ENCODE measurements at regions not wholly inside any gene's neighbourhood (a gene's known extent, or its start where the extent isn't known, plus 50 kb on each side); places are given as distances from the start of the nearest gene placed in this dataset.
A peak's percentile ranks its signal among the peaks of the same experiment; 100 is the strongest.

DNA sequence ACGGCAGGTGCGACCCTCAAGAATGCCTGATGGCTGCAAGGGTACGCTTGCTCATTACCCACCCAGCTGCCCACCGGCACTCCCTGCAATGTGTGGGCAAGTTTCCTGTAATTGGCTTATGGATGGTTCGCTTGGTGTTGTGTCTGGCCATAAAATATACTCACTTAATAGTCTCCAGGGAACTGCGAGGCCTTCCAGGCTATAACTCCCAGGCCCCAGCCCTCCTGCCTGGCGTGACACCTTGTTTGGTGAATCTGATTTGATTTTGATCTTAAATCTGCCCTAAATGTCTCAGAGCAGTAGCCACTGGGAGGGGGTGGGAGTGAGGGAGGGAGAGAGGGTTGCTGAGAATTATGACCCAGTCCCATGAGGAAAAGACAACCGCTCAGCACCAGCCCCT, 572.2 kb downstream of the BUD13 start:
- Histone ChIP-seq H3K27me3 (ENCODE audit: control insufficient read depth in 5 of 5, insufficient read depth in 4 of 5, low read length in 5 of 5) (peaks cover 0 to 2% (median 0%) of the 10 kb centered on the region in 5 donors), H3K36me3 (ENCODE audit: control insufficient read depth in 5 of 5, insufficient read depth in 5 of 5, low read length in 5 of 5) (no peaks in the 10 kb centered on the region), H3K9me3 (ENCODE audit: control insufficient read depth in 5 of 5, low read length in 5 of 5) (no peaks in the 10 kb centered on the region), H3K4me1 (ENCODE audit: control insufficient read depth in 5 of 5, insufficient read depth in 5 of 5, low read length in 5 of 5) (no peaks in the 10 kb centered on the region), H3K27ac (ENCODE audit: low read depth, low read length) (no peak overlapping the region), H3K4me3 (ENCODE audit: low read depth in 1 of 5, low read length in 5 of 5) (no peak overlapping the region), H3K9ac (ENCODE audit: low read length in 5 of 5) (no peak overlapping the region)

DNA sequence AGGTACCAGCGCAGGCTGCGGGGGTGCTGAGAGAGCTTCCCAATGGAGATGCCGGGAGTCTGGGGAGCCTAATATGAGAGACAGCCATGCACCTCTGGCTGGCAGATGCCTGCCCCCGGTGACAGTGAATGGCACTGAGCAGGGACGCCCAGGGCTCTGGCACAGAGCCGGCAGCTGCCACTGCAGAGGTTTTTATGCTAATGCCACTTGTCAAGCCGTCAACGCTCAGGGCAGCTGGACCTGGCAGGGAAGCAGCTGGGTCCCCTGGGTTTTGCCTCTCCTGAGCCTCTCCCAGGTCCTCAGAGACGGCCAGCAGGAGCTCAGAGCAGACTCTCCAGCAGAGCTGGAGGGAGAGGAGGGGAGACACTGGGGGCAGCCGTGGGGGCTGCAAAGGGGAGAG, 573.6 kb downstream of the BUD13 start:
- H3K36me3 ChIP-seq (ENCODE audit: control insufficient read depth in 5 of 5, insufficient read depth in 5 of 5, low read length in 5 of 5), result no peaks in the 10 kb centered on the region
- no peak overlapping the region for H3K9ac ChIP-seq (ENCODE audit: low read length in 5 of 5)
- H3K9me3 ChIP-seq (ENCODE audit: control insufficient read depth in 5 of 5, low read length in 5 of 5), result no peaks in the 10 kb centered on the region
- H3K4me3 ChIP-seq (ENCODE audit: low read depth in 1 of 5, low read length in 5 of 5), result no peak overlapping the region
- peaks cover 0 to 1% (median 0%) of the 10 kb centered on the region in 5 donors for H3K4me1 ChIP-seq (ENCODE audit: control insufficient read depth in 5 of 5, insufficient read depth in 5 of 5, low read length in 5 of 5)
- H3K27me3 ChIP-seq (ENCODE audit: control insufficient read depth in 5 of 5, insufficient read depth in 4 of 5, low read length in 5 of 5), result peaks cover 0 to 10% (median 2%) of the 10 kb centered on the region in 5 donors
- no peak overlapping the region for H3K27ac ChIP-seq (ENCODE audit: low read depth, low read length)

DNA sequence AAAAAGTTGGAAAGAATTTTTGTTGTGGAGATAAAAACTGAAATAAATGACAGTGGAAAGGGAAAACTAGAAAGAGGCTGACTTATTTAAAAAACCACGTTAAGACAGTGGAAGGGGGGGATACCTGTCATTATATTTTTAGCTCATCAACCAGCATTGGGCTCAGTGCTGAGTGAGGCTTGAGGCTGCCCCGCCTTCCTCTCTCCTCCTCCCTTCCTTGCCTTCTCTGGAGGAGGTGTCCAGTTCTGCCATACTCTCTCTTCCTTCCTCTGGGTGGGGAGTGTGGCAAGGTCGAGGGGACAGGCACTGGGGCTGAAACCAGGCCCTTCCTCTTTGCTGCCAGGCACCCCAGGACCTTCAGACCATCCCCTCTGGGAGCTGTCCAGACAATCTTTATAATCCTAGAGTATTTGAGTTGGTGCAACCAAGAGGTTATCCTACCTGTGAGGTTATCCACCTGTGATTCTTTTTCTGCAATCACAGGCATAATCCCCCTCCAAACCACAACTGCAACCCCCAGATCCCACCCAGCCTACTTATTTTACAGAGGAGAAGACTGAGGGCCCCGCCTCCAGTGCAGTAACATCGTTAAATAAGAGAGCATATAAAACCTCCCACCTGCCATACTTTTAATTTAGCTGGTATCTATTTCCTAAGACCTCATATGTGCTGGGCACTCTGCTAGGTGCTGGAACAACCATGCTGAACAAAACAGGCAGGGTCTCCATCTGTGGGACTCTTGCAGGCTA, 578.5 kb downstream of the BUD13 start:
- H3K9ac ChIP-seq (ENCODE audit: low read length in 5 of 5), result peak overlapping the region in 1 of 5 donors; percentile 34
- H3K27ac ChIP-seq (ENCODE audit: low read depth, low read length), result no peak overlapping the region
- H3K4me1 ChIP-seq (ENCODE audit: control insufficient read depth in 5 of 5, insufficient read depth in 5 of 5, low read length in 5 of 5), result peaks cover 0 to 13% (median 7%) of the 10 kb centered on the region in 5 donors
- H3K36me3 ChIP-seq (ENCODE audit: control insufficient read depth in 5 of 5, insufficient read depth in 5 of 5, low read length in 5 of 5), result no peaks in the 10 kb centered on the region
- H3K9me3 ChIP-seq (ENCODE audit: control insufficient read depth in 5 of 5, low read length in 5 of 5), result no peaks in the 10 kb centered on the region
- H3K27me3 ChIP-seq (ENCODE audit: control insufficient read depth in 5 of 5, insufficient read depth in 4 of 5, low read length in 5 of 5), result peaks cover 13 to 36% (median 21%) of the 10 kb centered on the region in 5 donors
- H3K4me3 ChIP-seq (ENCODE audit: low read depth in 1 of 5, low read length in 5 of 5), result peak overlapping the region in 1 of 5 donors; percentile 66

DNA sequence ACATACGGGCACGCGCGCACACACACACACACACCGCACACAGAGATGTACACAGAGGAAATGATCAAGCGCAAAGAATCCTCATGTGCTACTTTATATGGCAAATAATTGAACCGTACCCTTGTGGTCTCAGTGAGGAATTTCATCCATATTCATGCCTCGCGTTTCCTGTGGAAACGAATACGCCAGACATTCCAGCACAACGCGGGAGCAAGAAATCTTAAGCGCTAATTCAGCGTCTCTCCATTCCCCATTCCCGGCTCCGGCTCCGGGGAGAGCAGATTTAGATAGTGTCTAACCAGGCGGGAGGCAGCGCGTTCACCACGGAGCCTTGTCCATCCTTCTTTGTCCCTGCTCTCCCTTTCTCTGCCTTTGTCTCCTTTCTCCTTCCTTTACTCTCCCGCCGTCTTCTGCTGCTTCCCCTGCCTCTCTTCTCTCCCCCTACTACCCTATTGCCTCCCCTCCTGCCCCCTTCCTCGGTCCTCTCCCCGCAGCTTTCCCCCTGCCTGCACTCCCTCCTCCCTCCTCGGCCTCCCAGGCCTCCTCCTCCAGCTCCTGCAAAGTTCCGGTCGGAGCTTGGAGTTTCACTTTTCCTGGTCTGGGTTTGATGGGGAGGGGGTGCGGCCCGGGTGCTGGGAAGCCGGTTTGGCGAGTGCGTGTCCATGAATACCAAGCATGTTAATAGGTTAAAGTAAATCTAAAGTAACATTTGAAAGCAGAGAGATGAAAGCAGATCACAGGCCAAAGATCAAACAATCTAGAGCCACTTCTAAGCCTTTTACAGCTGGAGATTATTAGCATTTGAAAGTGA, 579.3 kb downstream of the BUD13 start:
- H3K36me3 ChIP-seq (ENCODE audit: control insufficient read depth in 5 of 5, insufficient read depth in 5 of 5, low read length in 5 of 5), result no peaks in the 10 kb centered on the region
- H3K27me3 ChIP-seq (ENCODE audit: control insufficient read depth in 5 of 5, insufficient read depth in 4 of 5, low read length in 5 of 5), result peaks cover 13 to 40% (median 23%) of the 10 kb centered on the region in 5 donors
- peak overlapping the region; percentile 28 to 66 (median 60) for H3K4me3 ChIP-seq (ENCODE audit: low read depth in 1 of 5, low read length in 5 of 5)
- H3K4me1 ChIP-seq (ENCODE audit: control insufficient read depth in 5 of 5, insufficient read depth in 5 of 5, low read length in 5 of 5), result peaks cover 0 to 13% (median 7%) of the 10 kb centered on the region in 5 donors
- no peak overlapping the region for H3K27ac ChIP-seq (ENCODE audit: low read depth, low read length)
- H3K9me3 ChIP-seq (ENCODE audit: control insufficient read depth in 5 of 5, low read length in 5 of 5), result no peaks in the 10 kb centered on the region
- H3K9ac ChIP-seq (ENCODE audit: low read length in 5 of 5), result peak overlapping the region in 3 of 5 donors; percentile 34 to 52 (median 35)

DNA sequence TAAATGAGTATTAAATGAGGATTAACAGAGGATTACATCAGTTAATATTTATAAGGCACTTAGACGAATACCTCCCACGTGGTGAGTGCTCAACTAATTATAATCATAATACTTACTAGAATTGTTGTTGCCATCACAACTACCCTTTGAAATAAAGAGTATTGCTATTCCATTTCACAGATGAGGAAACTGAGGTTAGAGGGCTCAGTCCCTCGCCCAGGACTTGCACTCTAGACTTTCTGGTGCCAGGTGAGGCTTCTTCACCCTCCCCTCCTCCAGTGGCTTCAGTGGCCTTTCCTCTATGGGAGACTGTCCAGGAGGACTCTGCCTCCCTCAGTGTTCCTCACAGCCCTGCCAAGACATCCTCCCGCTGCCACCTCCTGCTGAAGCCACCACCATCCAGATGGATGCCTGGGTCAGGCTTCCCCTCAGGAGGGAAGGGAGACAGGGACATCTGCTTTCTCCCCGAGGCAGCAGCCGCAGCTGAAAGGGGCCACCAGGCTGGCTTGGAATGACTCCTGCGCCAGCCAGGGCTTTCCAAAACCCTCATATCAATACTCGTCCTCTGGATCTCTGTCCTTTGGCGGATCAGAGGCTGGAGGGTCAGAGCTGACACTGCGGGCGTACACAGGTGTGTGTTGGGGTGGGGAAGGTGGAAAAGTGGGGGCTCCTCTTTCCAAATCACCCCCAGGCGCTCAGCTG, 580.1 kb downstream of the BUD13 start:
- Histone ChIP-seq H3K9ac (ENCODE audit: low read length in 5 of 5) (no peak overlapping the region), H3K36me3 (ENCODE audit: control insufficient read depth in 5 of 5, insufficient read depth in 5 of 5, low read length in 5 of 5) (no peaks in the 10 kb centered on the region), H3K27ac (ENCODE audit: low read depth, low read length) (no peak overlapping the region), H3K4me1 (ENCODE audit: control insufficient read depth in 5 of 5, insufficient read depth in 5 of 5, low read length in 5 of 5) (peaks cover 0 to 13% (median 7%) of the 10 kb centered on the region in 5 donors), H3K4me3 (ENCODE audit: low read depth in 1 of 5, low read length in 5 of 5) (peak overlapping the region in 2 of 5 donors; percentile 52 to 60), H3K27me3 (ENCODE audit: control insufficient read depth in 5 of 5, insufficient read depth in 4 of 5, low read length in 5 of 5) (peaks cover 13 to 41% (median 23%) of the 10 kb centered on the region in 5 donors), H3K9me3 (ENCODE audit: control insufficient read depth in 5 of 5, low read length in 5 of 5) (no peaks in the 10 kb centered on the region)

DNA sequence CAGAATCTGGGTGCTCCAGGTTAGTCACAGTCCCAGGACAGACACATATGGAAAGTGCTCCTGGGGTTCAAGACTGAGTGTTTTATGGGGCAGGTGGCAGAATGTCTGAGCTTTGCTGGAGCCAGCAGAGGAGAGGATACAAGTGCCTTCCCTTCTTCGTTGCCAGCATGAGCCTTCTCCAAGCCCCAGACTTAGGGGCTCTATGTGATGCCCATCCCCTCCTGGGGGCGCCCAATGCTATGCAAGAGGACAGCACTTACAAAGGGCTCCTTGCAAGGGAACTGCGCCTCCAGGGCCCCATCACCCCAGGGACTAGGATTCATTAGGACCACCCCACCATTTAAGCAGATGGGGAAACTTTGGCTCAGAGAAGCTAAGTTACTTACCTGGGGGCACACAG, 581.9 kb downstream of the BUD13 start:
- Histone ChIP-seq H3K27me3 (ENCODE audit: control insufficient read depth in 5 of 5, insufficient read depth in 4 of 5, low read length in 5 of 5) (peaks cover 13 to 41% (median 23%) of the 10 kb centered on the region in 5 donors), H3K9ac (ENCODE audit: low read length in 5 of 5) (no peak overlapping the region), H3K9me3 (ENCODE audit: control insufficient read depth in 5 of 5, low read length in 5 of 5) (peaks cover 0 to 2% (median 0%) of the 10 kb centered on the region in 5 donors), H3K4me1 (ENCODE audit: control insufficient read depth in 5 of 5, insufficient read depth in 5 of 5, low read length in 5 of 5) (peaks cover 0 to 13% (median 7%) of the 10 kb centered on the region in 5 donors), H3K27ac (ENCODE audit: low read depth, low read length) (no peak overlapping the region), H3K4me3 (ENCODE audit: low read depth in 1 of 5, low read length in 5 of 5) (no peak overlapping the region), H3K36me3 (ENCODE audit: control insufficient read depth in 5 of 5, insufficient read depth in 5 of 5, low read length in 5 of 5) (no peaks in the 10 kb centered on the region)

DNA sequence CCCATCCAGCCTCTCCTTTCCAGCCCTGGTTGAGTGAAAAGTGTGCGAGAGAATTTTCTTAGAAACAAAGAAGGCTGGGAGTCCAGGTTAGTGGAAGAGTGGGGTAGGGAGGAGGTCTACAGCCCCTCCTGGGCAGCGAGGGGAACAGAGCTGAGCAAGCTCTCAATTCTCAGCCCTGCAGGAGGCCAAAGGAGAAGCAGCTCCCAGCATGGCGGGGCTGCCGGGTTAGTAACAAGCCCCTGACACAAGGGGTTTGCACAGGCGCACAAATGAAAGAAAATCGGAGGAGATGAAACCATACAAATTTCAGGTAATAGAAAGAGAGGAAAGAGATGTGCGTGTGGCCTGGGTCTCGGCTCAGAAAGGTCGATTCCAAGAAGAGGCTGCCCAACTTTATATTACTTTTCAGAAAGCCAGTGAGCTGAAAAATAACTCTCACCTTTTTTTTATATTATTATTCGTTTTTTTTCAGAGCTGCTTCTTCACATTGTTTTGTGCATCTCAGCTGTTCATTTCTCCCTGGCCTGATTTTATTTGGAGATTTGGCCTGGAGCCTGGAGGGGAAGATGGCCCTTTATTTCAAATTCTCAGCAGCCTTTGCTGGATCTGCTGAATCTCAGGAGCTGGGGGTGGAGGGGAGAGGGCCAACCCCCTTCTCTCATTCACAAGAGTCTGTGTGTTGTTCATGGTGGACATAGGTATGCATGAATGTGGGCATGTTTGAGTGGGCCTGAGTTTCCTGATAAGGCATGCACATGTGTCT, 583.2 kb downstream of the BUD13 start:
- Histone ChIP-seq H3K36me3 (ENCODE audit: control insufficient read depth in 5 of 5, insufficient read depth in 5 of 5, low read length in 5 of 5) (no peaks in the 10 kb centered on the region), H3K27me3 (ENCODE audit: control insufficient read depth in 5 of 5, insufficient read depth in 4 of 5, low read length in 5 of 5) (peaks cover 12 to 33% (median 27%) of the 10 kb centered on the region in 5 donors), H3K4me3 (ENCODE audit: low read depth in 1 of 5, low read length in 5 of 5) (no peak overlapping the region), H3K9ac (ENCODE audit: low read length in 5 of 5) (no peak overlapping the region), H3K4me1 (ENCODE audit: control insufficient read depth in 5 of 5, insufficient read depth in 5 of 5, low read length in 5 of 5) (peaks cover 0 to 13% (median 7%) of the 10 kb centered on the region in 5 donors), H3K27ac (ENCODE audit: low read depth, low read length) (no peak overlapping the region), H3K9me3 (ENCODE audit: control insufficient read depth in 5 of 5, low read length in 5 of 5) (peaks cover 0 to 2% (median 0%) of the 10 kb centered on the region in 5 donors)

DNA sequence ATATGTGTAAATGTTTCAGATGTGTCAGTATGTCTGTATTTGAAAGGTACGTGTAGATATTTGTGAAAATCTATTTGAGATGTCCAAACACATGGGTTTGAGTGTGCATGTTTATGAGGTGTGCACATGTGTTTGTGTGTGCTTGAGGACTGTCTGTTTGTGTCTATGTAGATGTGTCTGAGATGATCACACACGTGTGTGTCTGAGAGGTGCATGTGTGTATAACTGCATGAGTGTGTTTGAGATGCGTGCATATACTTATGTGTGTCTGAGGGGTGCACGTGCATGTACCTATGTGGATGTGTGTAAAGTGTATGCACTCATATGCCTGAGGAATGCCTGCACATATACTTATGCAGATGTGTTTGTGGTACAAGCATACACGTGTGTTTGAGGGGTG, 584.4 kb downstream of the BUD13 start:
- Histone ChIP-seq H3K27me3 (ENCODE audit: control insufficient read depth in 5 of 5, insufficient read depth in 4 of 5, low read length in 5 of 5) (peaks cover 12 to 29% (median 27%) of the 10 kb centered on the region in 5 donors), H3K4me3 (ENCODE audit: low read depth in 1 of 5, low read length in 5 of 5) (no peak overlapping the region), H3K27ac (ENCODE audit: low read depth, low read length) (no peak overlapping the region), H3K36me3 (ENCODE audit: control insufficient read depth in 5 of 5, insufficient read depth in 5 of 5, low read length in 5 of 5) (no peaks in the 10 kb centered on the region), H3K9me3 (ENCODE audit: control insufficient read depth in 5 of 5, low read length in 5 of 5) (peaks cover 0 to 2% (median 0%) of the 10 kb centered on the region in 5 donors), H3K9ac (ENCODE audit: low read length in 5 of 5) (no peak overlapping the region), H3K4me1 (ENCODE audit: control insufficient read depth in 5 of 5, insufficient read depth in 5 of 5, low read length in 5 of 5) (peaks cover 0 to 9% (median 2%) of the 10 kb centered on the region in 5 donors)

DNA sequence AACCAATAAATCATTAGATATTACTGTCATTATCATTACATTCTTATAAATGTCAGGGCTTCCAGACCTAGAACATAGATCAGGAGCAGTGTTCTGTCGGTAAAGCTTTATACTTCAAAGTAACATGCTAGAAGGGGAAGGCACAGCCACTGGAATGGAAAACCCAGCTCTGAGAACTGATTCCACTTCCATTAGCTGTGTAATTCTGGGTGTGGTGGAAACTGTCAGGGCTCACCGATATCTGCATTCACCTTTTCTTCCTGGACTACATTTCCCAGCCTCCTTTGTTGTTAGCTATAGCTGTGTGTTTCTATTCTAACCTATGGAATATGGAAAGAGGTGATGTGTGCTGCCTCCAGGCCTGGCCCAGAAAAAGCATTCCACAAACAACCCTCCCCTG, 585.8 kb downstream of the BUD13 start:
- H3K9me3 ChIP-seq (ENCODE audit: control insufficient read depth in 5 of 5, low read length in 5 of 5), result peaks cover 0 to 2% (median 0%) of the 10 kb centered on the region in 5 donors
- H3K27me3 ChIP-seq (ENCODE audit: control insufficient read depth in 5 of 5, insufficient read depth in 4 of 5, low read length in 5 of 5), result peaks cover 2 to 20% (median 17%) of the 10 kb centered on the region in 5 donors
- H3K9ac ChIP-seq (ENCODE audit: low read length in 5 of 5), result no peak overlapping the region
- H3K27ac ChIP-seq (ENCODE audit: low read depth, low read length), result no peak overlapping the region
- H3K4me1 ChIP-seq (ENCODE audit: control insufficient read depth in 5 of 5, insufficient read depth in 5 of 5, low read length in 5 of 5), result peaks cover 0 to 8% (median 4%) of the 10 kb centered on the region in 5 donors
- no peaks in the 10 kb centered on the region for H3K36me3 ChIP-seq (ENCODE audit: control insufficient read depth in 5 of 5, insufficient read depth in 5 of 5, low read length in 5 of 5)
- H3K4me3 ChIP-seq (ENCODE audit: low read depth in 1 of 5, low read length in 5 of 5), result no peak overlapping the region
